Neuronal stem cell (in vitro differentiated cells): ENCODE measurements at regions not wholly inside any gene's neighbourhood (a gene's known extent, or its start where the extent isn't known, plus 50 kb on each side); places are given as distances from the start of the nearest gene placed in this dataset.

Experiments
- DNase-seq: peaks from one replicate; pipeline ENCODE4 v3.0.0-alpha.2; 2013; ENCODE audit warnings: low spot score
- H2AFZ ChIP-seq: one replicate; pipeline ENCODE4 v1.6.1; 2013; ENCODE audit warnings: mild to moderate bottlenecking, low read length, inconsistent platforms
- H2AK5ac ChIP-seq: 2 replicates; pipeline ENCODE4 v1.6.1; 2013; ENCODE audit warnings: low read depth, mild to moderate bottlenecking, inconsistent platforms, low read length, moderate library complexity, mixed read lengths
- H2BK120ac ChIP-seq: 2 replicates; pipeline ENCODE4 v1.6.1; 2013; ENCODE audit warnings: low read depth, mild to moderate bottlenecking, inconsistent platforms, low read length, moderate library complexity, mixed read lengths
- H2BK12ac ChIP-seq: one replicate; pipeline ENCODE4 v1.6.1; 2013; ENCODE audit warnings: low read length, inconsistent platforms
- H2BK15ac ChIP-seq: 2 replicates; pipeline ENCODE4 v1.6.1; 2013; ENCODE audit warnings: mild to moderate bottlenecking, low read length, inconsistent platforms, mixed read lengths
- H2BK5ac ChIP-seq: one replicate; pipeline ENCODE4 v1.6.1; 2013; ENCODE audit warnings: inconsistent platforms, mild to moderate bottlenecking, low read length, moderate library complexity
- H3K14ac ChIP-seq: one replicate; pipeline ENCODE4 v1.6.1; 2013; ENCODE audit warnings: low read length, inconsistent platforms
- H3K18ac ChIP-seq: 2 replicates; pipeline ENCODE4 v1.6.1; 2013; ENCODE audit warnings: low read length, inconsistent platforms
- H3K23ac ChIP-seq: 2 replicates; pipeline ENCODE4 v1.6.1; 2013; ENCODE audit warnings: low read depth, mild to moderate bottlenecking, mixed read lengths, low read length, inconsistent platforms; ENCODE audit not compliant: poor library complexity
- H3K27ac ChIP-seq: replicated peaks from 3 replicates; pipeline ENCODE4 v1.5.1; 2013; ENCODE audit warnings: low read length, inconsistent platforms
- H3K27me3 ChIP-seq, 3 experiments: 2 replicates each; pipeline ENCODE4 v1.6.1; 2013; ENCODE audit warnings: low read length in 3 of 3, mild to moderate bottlenecking in 2 of 3, inconsistent platforms in 1 of 3, low read depth in 1 of 3, mixed read lengths in 1 of 3, moderate library complexity in 1 of 3; ENCODE audit not compliant: control insufficient read depth in 3 of 3, insufficient read depth in 3 of 3
- H3K36me3 ChIP-seq, 2 donors: replicated peaks in 1 of 2; 2 replicates each; pipeline ENCODE4 v1.6.1; 2013; ENCODE audit warnings: low read length in 2 of 2; ENCODE audit not compliant: control insufficient read depth in 2 of 2, insufficient read depth in 2 of 2
- H3K4ac ChIP-seq: 2 replicates; pipeline ENCODE4 v1.6.1; 2013; ENCODE audit warnings: inconsistent platforms, mild to moderate bottlenecking, low read length, moderate library complexity
- H3K4me1 ChIP-seq, 2 donors: 1 replicate in 1 of 2; 2 replicates in 1 of 2; pipeline ENCODE4 v1.6.1; 2013; ENCODE audit warnings: low read length in 2 of 2, low read depth in 1 of 2; ENCODE audit not compliant: control insufficient read depth in 2 of 2, insufficient read depth in 1 of 2
- H3K4me2 ChIP-seq: one replicate; pipeline ENCODE4 v1.6.1; 2013; ENCODE audit warnings: mild to moderate bottlenecking, low read length, inconsistent platforms; ENCODE audit not compliant: insufficient read depth, poor library complexity, severe bottlenecking
- H3K4me3 ChIP-seq, 2 donors: 2 replicates each; pipeline ENCODE4 v1.5.1; 2013; ENCODE audit warnings: low read length in 2 of 2, mild to moderate bottlenecking in 2 of 2, inconsistent platforms in 1 of 2, moderate library complexity in 1 of 2
- H3K79me1 ChIP-seq: one replicate; pipeline ENCODE4 v1.6.1; 2013; ENCODE audit warnings: low read depth, mild to moderate bottlenecking, inconsistent platforms, low read length, moderate library complexity
- H3K9ac ChIP-seq: one replicate; pipeline ENCODE4 v1.6.1; 2013; ENCODE audit warnings: mild to moderate bottlenecking, low read depth, low read length, inconsistent platforms; ENCODE audit not compliant: poor library complexity
- H3K9me3 ChIP-seq, 2 donors: replicated peaks in 1 of 2; 2 replicates each; pipeline versions ENCODE3 to v1.6.1; 2013; ENCODE audit warnings: low read length in 2 of 2, mild to moderate bottlenecking in 2 of 2, inconsistent platforms in 1 of 2, low read depth in 1 of 2, mixed read lengths in 1 of 2, moderate library complexity in 1 of 2; ENCODE audit not compliant: control insufficient read depth in 2 of 2, insufficient read depth in 1 of 2
- H4K8ac ChIP-seq: one replicate; pipeline ENCODE4 v1.6.1; 2013; ENCODE audit warnings: low read depth, mild to moderate bottlenecking, inconsistent platforms, low read length, moderate library complexity
- H4K91ac ChIP-seq: one replicate; pipeline ENCODE4 v1.6.1; 2013; ENCODE audit warnings: low read length, low read depth, mild to moderate bottlenecking, inconsistent platforms; ENCODE audit not compliant: poor library complexity
- WGBS, 2 donors: extraction: QIAGEN DNeasy Blood & Tissue Kit; methylation state at CpG; one replicate each; pipeline ENCODE4 v1.1.7; 2013; ENCODE audit warnings: missing lambda C conversion rate in 2 of 2, mixed read lengths in 1 of 2; ENCODE audit not compliant: insufficient read length in 2 of 2, insufficient replicate concordance in 1 of 2; ENCODE audit errors: extremely low coverage in 2 of 2; 5-methylcytosine and 5-hydroxymethylcytosine counted together

- WGBS, 2 donors: no CpG with 5 or more reads among the region's 8 CpGs
- H3K27ac ChIP-seq: no peak overlapping the region
- no peaks in the 10 kb centered on the region for H3K36me3 ChIP-seq
- H3K14ac ChIP-seq: no peak overlapping the region
- H2BK12ac ChIP-seq: no peak overlapping the region
- H3K27me3 ChIP-seq: peaks cover 0 to 10% (median 0%) of the 10 kb centered on the region in 3 experiments
- no peak overlapping the region for H3K4me2 ChIP-seq
- no peak for DNase-seq
- H3K9me3 ChIP-seq: no peaks in the 10 kb centered on the region
- H3K23ac ChIP-seq: no peak overlapping the region
- no peak overlapping the region for H2BK5ac ChIP-seq
- H3K79me1 ChIP-seq: no peaks in the 10 kb centered on the region
- no peak overlapping the region for H3K4me3 ChIP-seq
- H4K91ac ChIP-seq: no peak overlapping the region
- no peaks in the 10 kb centered on the region for H3K4me1 ChIP-seq
- H4K8ac ChIP-seq: no peak overlapping the region
- H2BK15ac ChIP-seq: no peak overlapping the region
- H3K4ac ChIP-seq: no peak overlapping the region
- H3K9ac ChIP-seq: no peak overlapping the region
- no peak overlapping the region for H2AK5ac ChIP-seq
- H3K18ac ChIP-seq: no peak overlapping the region
- H2BK120ac ChIP-seq: no peak overlapping the region
- H2AFZ ChIP-seq: no peak overlapping the region
Measured at GRCh38 chr20:51335329-51335841, 207.1 kb downstream of the NFATC2 start.

GRCh38 chr20:51334609-51335008 lies 207.9 kb downstream of the NFATC2 start:
- H2AK5ac ChIP-seq: no peak overlapping the region
- no peak overlapping the region for H2BK5ac ChIP-seq
- no peak overlapping the region for H2BK120ac ChIP-seq
- H3K4ac ChIP-seq: no peak overlapping the region
- no peaks in the 10 kb centered on the region for H3K4me1 ChIP-seq
- no peak overlapping the region for H2AFZ ChIP-seq
- no peak overlapping the region for H3K23ac ChIP-seq
- no peak overlapping the region for H2BK12ac ChIP-seq
- no peaks in the 10 kb centered on the region for H3K9me3 ChIP-seq
- H3K27ac ChIP-seq: no peak overlapping the region
- H3K9ac ChIP-seq: no peak overlapping the region
- no peak overlapping the region for H3K4me2 ChIP-seq
- H3K4me3 ChIP-seq: no peak overlapping the region
- H3K14ac ChIP-seq: no peak overlapping the region
- H3K18ac ChIP-seq: peak overlapping the region; percentile 4
- H4K91ac ChIP-seq: peak overlapping the region; percentile 33
- H3K36me3 ChIP-seq: no peaks in the 10 kb centered on the region
- no CpG with 5 or more reads among the region's 9 CpGs for WGBS, 2 donors
- H2BK15ac ChIP-seq: no peak overlapping the region
- no peak overlapping the region for H4K8ac ChIP-seq
- DNase-seq: no peak
- no peaks in the 10 kb centered on the region for H3K79me1 ChIP-seq
- peaks cover 0 to 10% (median 0%) of the 10 kb centered on the region in 3 experiments for H3K27me3 ChIP-seq

- no peak overlapping the region for H2BK12ac ChIP-seq
- DNase-seq: no peak
- no peak overlapping the region for H2AK5ac ChIP-seq
- H2AFZ ChIP-seq: no peak overlapping the region
- no peak overlapping the region for H2BK15ac ChIP-seq
- no peaks in the 10 kb centered on the region for H3K4me1 ChIP-seq
- H3K9ac ChIP-seq: no peak overlapping the region
- H3K27me3 ChIP-seq: peaks cover 0 to 10% (median 0%) of the 10 kb centered on the region in 3 experiments
- no peaks in the 10 kb centered on the region for H3K79me1 ChIP-seq
- H2BK5ac ChIP-seq: no peak overlapping the region
- H4K8ac ChIP-seq: no peak overlapping the region
- no peak overlapping the region for H3K27ac ChIP-seq
- H3K14ac ChIP-seq: no peak overlapping the region
- no peak overlapping the region for H2BK120ac ChIP-seq
- no peaks in the 10 kb centered on the region for H3K9me3 ChIP-seq
- H3K4me2 ChIP-seq: no peak overlapping the region
- WGBS, 2 donors: no CpG with 5 or more reads among the region's 14 CpGs
- H3K36me3 ChIP-seq: no peaks in the 10 kb centered on the region
- H3K4ac ChIP-seq: no peak overlapping the region
- no peak overlapping the region for H4K91ac ChIP-seq
- no peak overlapping the region for H3K18ac ChIP-seq
- H3K4me3 ChIP-seq: no peak overlapping the region
- H3K23ac ChIP-seq: no peak overlapping the region
Measured at GRCh38 chr20:51333971-51334370, 208.5 kb downstream of the NFATC2 start.

- H4K91ac ChIP-seq: no peak overlapping the region
- H2AK5ac ChIP-seq: no peak overlapping the region
- H3K4me1 ChIP-seq: no peaks in the 10 kb centered on the region
- H3K9ac ChIP-seq: no peak overlapping the region
- no peak overlapping the region for H3K23ac ChIP-seq
- no peak overlapping the region for H3K14ac ChIP-seq
- no peak overlapping the region for H3K4me2 ChIP-seq
- no peak overlapping the region for H2BK15ac ChIP-seq
- H2BK12ac ChIP-seq: no peak overlapping the region
- no peak for DNase-seq
- no peaks in the 10 kb centered on the region for H3K36me3 ChIP-seq
- no peaks in the 10 kb centered on the region for H3K79me1 ChIP-seq
- WGBS, 2 donors: no CpG with 5 or more reads among the region's 3 CpGs
- H3K18ac ChIP-seq: no peak overlapping the region
- peaks cover 0 to 10% (median 0%) of the 10 kb centered on the region in 3 experiments for H3K27me3 ChIP-seq
- H3K9me3 ChIP-seq: no peaks in the 10 kb centered on the region
- H3K4me3 ChIP-seq: no peak overlapping the region
- H4K8ac ChIP-seq: no peak overlapping the region
- no peak overlapping the region for H2BK5ac ChIP-seq
- H2BK120ac ChIP-seq: no peak overlapping the region
- no peak overlapping the region for H3K27ac ChIP-seq
- H3K4ac ChIP-seq: no peak overlapping the region
- H2AFZ ChIP-seq: no peak overlapping the region
Measured at GRCh38 chr20:51333446-51333845, 209.1 kb downstream of the NFATC2 start.
